ENCODE measurements at regions not wholly inside any gene's neighbourhood (a gene's known extent, or its start where the extent isn't known, plus 50 kb on each side); places are given as distances from the start of the nearest gene placed in this dataset.

DNA sequence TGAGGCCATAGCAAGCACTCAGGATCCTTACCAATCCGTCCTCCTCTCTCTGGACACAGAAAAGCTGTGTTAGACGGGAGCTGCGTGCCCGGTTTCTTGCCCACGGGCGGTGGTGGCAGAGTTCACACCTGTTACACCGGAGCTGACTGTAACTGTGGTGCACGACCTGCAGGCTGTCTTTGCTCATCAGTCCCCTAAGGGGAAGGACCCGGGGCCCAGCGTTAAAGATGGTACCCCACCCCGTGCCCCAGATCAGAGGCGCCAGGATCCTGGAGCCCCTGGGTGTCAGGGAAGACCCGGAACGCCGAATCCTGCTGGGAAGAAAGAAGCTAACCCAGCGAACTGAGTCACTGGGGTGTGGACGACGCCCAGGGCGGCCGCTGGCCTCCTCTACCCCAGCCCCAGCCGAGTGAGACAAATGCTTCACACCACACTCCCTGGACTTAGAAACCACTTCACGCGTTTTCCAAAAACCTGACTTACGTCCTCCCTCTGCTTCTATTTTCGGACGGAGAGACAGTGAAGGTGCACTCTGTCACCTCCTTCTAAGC, 293.6 kb upstream of the SALL3 start:
- TF ChIP-seq, protein P1, sequence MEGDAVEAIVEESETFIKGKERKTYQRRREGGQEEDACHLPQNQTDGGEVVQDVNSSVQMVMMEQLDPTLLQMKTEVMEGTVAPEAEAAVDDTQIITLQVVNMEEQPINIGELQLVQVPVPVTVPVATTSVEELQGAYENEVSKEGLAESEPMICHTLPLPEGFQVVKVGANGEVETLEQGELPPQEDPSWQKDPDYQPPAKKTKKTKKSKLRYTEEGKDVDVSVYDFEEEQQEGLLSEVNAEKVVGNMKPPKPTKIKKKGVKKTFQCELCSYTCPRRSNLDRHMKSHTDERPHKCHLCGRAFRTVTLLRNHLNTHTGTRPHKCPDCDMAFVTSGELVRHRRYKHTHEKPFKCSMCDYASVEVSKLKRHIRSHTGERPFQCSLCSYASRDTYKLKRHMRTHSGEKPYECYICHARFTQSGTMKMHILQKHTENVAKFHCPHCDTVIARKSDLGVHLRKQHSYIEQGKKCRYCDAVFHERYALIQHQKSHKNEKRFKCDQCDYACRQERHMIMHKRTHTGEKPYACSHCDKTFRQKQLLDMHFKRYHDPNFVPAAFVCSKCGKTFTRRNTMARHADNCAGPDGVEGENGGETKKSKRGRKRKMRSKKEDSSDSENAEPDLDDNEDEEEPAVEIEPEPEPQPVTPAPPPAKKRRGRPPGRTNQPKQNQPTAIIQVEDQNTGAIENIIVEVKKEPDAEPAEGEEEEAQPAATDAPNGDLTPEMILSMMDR (IDR thresholded peaks at IDR 0.05; ENCODE audit: low read depth, low read length): no peak
- in situ Hi-C loops (cut with HindIII; ENCODE audit: low sequenced_read_pairs): no loop called here
- DNase-seq (ENCODE audit: low read depth, low spot score): no peak
- no peak overlapping the region for H3K4me3 ChIP-seq (ENCODE audit: low read depth, low read length)

DNA sequence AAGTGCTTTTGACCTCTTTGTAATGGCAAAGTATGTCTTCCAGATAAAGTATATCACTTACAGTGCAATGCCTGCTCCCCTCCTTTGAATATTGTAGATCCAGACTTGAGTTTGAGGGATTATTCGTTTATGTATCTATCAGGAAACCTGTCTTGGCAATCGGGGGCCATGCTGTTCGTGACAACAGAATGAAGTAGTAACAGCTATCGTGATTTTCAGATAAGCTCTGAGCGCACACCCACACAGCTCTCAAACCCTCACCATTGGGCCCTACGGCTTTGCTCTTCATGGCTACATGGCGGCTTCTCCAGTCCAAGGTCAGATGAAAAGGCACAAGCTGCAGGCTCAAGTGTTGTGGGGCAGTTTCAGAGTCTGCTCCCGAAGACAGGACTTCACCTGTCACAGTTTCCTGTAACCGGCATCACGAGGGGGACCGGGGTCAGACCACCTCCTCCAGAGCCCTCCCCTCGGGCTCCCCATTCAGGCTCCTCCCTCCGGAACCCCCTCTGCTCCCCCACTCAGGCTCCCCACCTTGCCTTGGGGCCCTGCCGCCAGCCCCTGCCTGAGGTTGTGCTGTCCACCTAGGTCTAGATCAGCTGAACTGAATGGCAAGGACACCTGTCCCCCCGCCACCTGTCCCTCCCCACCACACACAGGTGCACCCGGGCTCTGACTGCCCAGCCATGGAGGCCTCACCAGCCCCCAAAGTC, 292.5 kb upstream of the SALL3 start:
- no peak for DNase-seq (ENCODE audit: low read depth, low spot score)
- in situ Hi-C loops (cut with HindIII; ENCODE audit: low sequenced_read_pairs): no loop called here
- H3K4me3 ChIP-seq (ENCODE audit: low read depth, low read length): no peak overlapping the region
- TF ChIP-seq, protein P1 (IDR thresholded peaks at IDR 0.05; ENCODE audit: low read depth, low read length): no peak

DNA sequence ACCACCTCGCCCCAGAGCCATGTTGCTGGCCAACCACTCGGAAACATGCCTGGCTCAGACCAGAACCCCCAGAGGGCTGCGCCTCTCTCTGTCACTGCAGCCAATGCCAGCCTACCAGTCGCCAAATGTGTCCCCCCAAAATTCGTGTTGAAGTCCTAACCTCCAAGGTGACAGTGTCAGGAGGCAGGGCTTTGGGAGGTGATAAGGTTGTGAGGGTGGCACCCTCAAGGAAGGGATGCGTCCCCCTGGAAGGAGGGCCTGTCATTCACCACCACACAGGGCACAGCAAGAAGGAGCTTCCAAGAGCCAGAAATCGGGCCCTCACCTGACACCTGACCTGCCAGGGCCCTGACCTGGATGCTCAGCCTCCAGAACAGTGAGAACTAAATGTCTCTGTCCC, 291.9 kb upstream of the SALL3 start:
- TF ChIP-seq, protein P1 (IDR thresholded peaks at IDR 0.05; ENCODE audit: low read depth, low read length): no peak
- in situ Hi-C loops (cut with HindIII; ENCODE audit: low sequenced_read_pairs): no loop called here
- no peak for DNase-seq (ENCODE audit: low read depth, low spot score)
- no peak overlapping the region for H3K4me3 ChIP-seq (ENCODE audit: low read depth, low read length)

GRCh38 chr18:78688249-78688648, 291.4 kb upstream of the SALL3 start:
- no peak for DNase-seq (ENCODE audit: low read depth, low spot score)
- TF ChIP-seq, protein P1 (IDR thresholded peaks at IDR 0.05; ENCODE audit: low read depth, low read length): no peak
- in situ Hi-C loops (cut with HindIII; ENCODE audit: low sequenced_read_pairs): no loop called here

DNA sequence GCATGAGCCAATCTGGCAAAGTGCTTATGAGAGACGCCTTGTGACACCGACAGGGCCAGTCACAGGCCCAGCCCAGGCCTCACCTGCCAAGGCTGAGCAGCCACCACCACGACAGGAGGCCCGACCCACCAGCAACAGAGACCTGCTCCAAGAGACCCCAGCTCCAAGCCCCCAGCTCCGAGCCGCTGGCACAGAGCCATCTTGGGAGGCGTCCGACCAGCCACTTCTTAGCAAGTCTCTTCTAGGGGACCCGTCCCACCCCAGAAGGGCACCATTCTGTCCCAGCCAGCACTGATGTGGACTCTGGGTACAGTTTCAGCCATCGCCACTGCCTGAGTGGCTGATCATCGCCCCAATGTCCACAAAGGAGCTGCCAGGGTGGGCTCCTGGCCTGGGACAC, 290.7 kb upstream of the SALL3 start:
- no peak for DNase-seq (ENCODE audit: low read depth, low spot score)
- in situ Hi-C loops (cut with HindIII; ENCODE audit: low sequenced_read_pairs): no loop called here
- H3K4me3 ChIP-seq (ENCODE audit: low read depth, low read length): no peak overlapping the region
- TF ChIP-seq, protein P1 (IDR thresholded peaks at IDR 0.05; ENCODE audit: low read depth, low read length): no peak

More at GRCh38 chr18:78688249-78688648, 291.4 kb upstream of the SALL3 start:
- no peak overlapping the region for H3K4me3 ChIP-seq (ENCODE audit: low read depth, low read length)

GRCh38 chr18:78689606-78690005, 290.0 kb upstream of the SALL3 start:
- DNase-seq (ENCODE audit: low read depth, low spot score): no peak
- no peak overlapping the region for H3K4me3 ChIP-seq (ENCODE audit: low read depth, low read length)
- TF ChIP-seq, protein P1 (IDR thresholded peaks at IDR 0.05; ENCODE audit: low read depth, low read length): no peak
- in situ Hi-C loops (cut with HindIII; ENCODE audit: low sequenced_read_pairs): no loop called here

Data from astrocyte of the spinal cord (primary cell).